Loucy (cell line): ENCODE measurements at regions not wholly inside any gene's neighbourhood (a gene's known extent, or its start where the extent isn't known, plus 50 kb on each side); places are given as distances from the start of the nearest gene placed in this dataset.

Experiments
- CTCF ChIP-seq: fragments of 200-600 bp; sonication (generic); conservative IDR thresholded peaks from 2 replicates; pipeline ENCODE4 v1.5.1; 2014; ENCODE audit warnings: mild to moderate bottlenecking, antibody characterized with exemption, low read length
- EZH2phosphoT487 ChIP-seq: fragments of 200-600 bp; IDR thresholded peaks from 2 replicates; pipeline ENCODE4 v1.6.1; 2018; ENCODE audit warnings: antibody characterized with exemption, mild to moderate bottlenecking, moderate library complexity, borderline replicate concordance

GRCh38 chr2:238645095-238645494 is 202.8 kb upstream of the TWIST2 start:
- TF ChIP-seq EZH2phosphoT487, result no peak
- TF ChIP-seq CTCF, result no peak
